ENCODE measurements at regions not wholly inside any gene's neighbourhood (a gene's known extent, or its start where the extent isn't known, plus 50 kb on each side); places are given as distances from the start of the nearest gene placed in this dataset.

DNA sequence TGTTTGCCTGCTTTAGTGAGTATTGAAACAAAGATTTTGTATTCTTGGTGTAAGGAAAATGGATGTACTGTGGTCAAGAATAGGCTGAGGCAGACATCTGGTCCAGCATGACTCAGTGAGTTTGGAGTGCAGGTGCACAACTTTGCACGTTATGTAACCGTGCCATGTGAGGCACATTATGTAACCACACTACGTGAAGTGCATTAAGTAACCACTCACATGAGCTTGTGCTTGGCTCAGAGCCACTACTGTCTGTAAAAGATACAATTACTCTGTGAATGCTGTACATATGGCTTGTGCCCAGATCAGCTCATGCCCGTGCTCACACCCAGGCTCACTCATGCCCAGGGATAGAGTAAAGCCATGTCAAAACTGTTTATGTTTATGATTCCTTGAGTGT is 216.8 kb downstream of the CTH start (continued):
- TF ChIP-seq, protein P1, sequence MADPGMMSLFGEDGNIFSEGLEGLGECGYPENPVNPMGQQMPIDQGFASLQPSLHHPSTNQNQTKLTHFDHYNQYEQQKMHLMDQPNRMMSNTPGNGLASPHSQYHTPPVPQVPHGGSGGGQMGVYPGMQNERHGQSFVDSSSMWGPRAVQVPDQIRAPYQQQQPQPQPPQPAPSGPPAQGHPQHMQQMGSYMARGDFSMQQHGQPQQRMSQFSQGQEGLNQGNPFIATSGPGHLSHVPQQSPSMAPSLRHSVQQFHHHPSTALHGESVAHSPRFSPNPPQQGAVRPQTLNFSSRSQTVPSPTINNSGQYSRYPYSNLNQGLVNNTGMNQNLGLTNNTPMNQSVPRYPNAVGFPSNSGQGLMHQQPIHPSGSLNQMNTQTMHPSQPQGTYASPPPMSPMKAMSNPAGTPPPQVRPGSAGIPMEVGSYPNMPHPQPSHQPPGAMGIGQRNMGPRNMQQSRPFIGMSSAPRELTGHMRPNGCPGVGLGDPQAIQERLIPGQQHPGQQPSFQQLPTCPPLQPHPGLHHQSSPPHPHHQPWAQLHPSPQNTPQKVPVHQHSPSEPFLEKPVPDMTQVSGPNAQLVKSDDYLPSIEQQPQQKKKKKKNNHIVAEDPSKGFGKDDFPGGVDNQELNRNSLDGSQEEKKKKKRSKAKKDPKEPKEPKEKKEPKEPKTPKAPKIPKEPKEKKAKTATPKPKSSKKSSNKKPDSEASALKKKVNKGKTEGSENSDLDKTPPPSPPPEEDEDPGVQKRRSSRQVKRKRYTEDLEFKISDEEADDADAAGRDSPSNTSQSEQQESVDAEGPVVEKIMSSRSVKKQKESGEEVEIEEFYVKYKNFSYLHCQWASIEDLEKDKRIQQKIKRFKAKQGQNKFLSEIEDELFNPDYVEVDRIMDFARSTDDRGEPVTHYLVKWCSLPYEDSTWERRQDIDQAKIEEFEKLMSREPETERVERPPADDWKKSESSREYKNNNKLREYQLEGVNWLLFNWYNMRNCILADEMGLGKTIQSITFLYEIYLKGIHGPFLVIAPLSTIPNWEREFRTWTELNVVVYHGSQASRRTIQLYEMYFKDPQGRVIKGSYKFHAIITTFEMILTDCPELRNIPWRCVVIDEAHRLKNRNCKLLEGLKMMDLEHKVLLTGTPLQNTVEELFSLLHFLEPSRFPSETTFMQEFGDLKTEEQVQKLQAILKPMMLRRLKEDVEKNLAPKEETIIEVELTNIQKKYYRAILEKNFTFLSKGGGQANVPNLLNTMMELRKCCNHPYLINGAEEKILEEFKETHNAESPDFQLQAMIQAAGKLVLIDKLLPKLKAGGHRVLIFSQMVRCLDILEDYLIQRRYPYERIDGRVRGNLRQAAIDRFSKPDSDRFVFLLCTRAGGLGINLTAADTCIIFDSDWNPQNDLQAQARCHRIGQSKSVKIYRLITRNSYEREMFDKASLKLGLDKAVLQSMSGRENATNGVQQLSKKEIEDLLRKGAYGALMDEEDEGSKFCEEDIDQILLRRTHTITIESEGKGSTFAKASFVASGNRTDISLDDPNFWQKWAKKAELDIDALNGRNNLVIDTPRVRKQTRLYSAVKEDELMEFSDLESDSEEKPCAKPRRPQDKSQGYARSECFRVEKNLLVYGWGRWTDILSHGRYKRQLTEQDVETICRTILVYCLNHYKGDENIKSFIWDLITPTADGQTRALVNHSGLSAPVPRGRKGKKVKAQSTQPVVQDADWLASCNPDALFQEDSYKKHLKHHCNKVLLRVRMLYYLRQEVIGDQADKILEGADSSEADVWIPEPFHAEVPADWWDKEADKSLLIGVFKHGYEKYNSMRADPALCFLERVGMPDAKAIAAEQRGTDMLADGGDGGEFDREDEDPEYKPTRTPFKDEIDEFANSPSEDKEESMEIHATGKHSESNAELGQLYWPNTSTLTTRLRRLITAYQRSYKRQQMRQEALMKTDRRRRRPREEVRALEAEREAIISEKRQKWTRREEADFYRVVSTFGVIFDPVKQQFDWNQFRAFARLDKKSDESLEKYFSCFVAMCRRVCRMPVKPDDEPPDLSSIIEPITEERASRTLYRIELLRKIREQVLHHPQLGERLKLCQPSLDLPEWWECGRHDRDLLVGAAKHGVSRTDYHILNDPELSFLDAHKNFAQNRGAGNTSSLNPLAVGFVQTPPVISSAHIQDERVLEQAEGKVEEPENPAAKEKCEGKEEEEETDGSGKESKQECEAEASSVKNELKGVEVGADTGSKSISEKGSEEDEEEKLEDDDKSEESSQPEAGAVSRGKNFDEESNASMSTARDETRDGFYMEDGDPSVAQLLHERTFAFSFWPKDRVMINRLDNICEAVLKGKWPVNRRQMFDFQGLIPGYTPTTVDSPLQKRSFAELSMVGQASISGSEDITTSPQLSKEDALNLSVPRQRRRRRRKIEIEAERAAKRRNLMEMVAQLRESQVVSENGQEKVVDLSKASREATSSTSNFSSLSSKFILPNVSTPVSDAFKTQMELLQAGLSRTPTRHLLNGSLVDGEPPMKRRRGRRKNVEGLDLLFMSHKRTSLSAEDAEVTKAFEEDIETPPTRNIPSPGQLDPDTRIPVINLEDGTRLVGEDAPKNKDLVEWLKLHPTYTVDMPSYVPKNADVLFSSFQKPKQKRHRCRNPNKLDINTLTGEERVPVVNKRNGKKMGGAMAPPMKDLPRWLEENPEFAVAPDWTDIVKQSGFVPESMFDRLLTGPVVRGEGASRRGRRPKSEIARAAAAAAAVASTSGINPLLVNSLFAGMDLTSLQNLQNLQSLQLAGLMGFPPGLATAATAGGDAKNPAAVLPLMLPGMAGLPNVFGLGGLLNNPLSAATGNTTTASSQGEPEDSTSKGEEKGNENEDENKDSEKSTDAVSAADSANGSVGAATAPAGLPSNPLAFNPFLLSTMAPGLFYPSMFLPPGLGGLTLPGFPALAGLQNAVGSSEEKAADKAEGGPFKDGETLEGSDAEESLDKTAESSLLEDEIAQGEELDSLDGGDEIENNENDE (IDR thresholded peaks at IDR 0.05; ENCODE audit: insufficient replicate concordance, low read length), result no peak
- TF ChIP-seq ZNF274 (IDR thresholded peaks at IDR 0.05; ENCODE audit: borderline replicate concordance, extremely low read depth, low read length) (no peak), BCL11A (IDR thresholded peaks at IDR 0.05; ENCODE audit: low read depth in 2 of 2, low read length in 2 of 2) (no peak), GABPA (IDR thresholded peaks at IDR 0.05; ENCODE audit: borderline replicate concordance, insufficient read depth, low read length) (no peak), RAD21 (IDR thresholded peaks at IDR 0.05 in 1 of 2, conservative IDR thresholded peaks at IDR 0.05 in 1 of 2; ENCODE audit: low read depth in 2 of 2, low read length in 2 of 2) (no peak)
- TF ChIP-seq, protein P2, sequence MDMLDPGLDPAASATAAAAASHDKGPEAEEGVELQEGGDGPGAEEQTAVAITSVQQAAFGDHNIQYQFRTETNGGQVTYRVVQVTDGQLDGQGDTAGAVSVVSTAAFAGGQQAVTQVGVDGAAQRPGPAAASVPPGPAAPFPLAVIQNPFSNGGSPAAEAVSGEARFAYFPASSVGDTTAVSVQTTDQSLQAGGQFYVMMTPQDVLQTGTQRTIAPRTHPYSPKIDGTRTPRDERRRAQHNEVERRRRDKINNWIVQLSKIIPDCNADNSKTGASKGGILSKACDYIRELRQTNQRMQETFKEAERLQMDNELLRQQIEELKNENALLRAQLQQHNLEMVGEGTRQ (IDR thresholded peaks at IDR 0.05; ENCODE audit: low read length), result no peak
- TF ChIP-seq, protein P3, sequence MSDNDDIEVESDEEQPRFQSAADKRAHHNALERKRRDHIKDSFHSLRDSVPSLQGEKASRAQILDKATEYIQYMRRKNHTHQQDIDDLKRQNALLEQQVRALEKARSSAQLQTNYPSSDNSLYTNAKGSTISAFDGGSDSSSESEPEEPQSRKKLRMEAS (IDR thresholded peaks at IDR 0.05), result no peak
